GM12872 (cell line): ENCODE measurements at regions not wholly inside any gene's neighbourhood (a gene's known extent, or its start where the extent isn't known, plus 50 kb on each side); places are given as distances from the start of the nearest gene placed in this dataset.

Source experiments
- TF ChIP-seq, protein P1 (sequence below): IDR thresholded peaks from 3 replicates; pipeline ENCODE4 v1.5.1; 2011; ENCODE audit warnings: low read depth, mild to moderate bottlenecking, low read length, moderate library complexity; ENCODE audit not compliant: insufficient read depth

DNA sequence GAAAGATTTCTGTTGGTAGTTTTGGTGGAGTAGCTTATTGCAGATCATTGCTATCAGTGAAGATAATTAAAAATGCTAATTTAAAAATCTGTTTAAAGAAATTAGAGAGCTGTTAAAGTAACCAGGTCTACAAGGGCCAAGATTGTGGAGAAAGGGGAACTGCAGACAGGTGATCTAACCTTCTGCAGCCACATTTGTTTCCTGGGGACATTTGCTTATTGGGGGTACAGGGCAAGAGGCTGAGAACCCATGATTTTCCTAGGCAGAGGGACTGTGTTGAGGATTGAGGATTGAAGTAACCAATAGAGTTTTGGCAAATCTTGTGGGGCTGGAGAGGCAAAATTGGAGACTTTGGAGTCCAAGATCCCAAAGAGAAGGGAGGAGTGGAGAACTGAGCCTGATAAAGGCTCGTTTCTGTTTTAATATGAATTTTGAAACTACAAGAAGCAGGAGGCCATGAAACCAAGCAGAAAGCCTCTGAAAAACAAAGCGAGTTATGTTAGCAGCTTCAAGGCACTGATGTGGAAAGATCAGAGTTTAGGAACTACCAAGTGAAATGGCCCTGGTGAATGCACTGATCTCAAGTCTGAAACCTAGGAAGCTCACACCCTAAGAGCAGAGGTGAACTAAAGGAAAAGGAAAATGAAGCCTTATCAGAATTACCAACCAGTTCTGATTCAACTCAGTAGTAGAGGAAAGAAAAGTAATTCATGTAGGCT lies 219.8 kb upstream of the C9orf72 start:
- TF ChIP-seq, protein P1, sequence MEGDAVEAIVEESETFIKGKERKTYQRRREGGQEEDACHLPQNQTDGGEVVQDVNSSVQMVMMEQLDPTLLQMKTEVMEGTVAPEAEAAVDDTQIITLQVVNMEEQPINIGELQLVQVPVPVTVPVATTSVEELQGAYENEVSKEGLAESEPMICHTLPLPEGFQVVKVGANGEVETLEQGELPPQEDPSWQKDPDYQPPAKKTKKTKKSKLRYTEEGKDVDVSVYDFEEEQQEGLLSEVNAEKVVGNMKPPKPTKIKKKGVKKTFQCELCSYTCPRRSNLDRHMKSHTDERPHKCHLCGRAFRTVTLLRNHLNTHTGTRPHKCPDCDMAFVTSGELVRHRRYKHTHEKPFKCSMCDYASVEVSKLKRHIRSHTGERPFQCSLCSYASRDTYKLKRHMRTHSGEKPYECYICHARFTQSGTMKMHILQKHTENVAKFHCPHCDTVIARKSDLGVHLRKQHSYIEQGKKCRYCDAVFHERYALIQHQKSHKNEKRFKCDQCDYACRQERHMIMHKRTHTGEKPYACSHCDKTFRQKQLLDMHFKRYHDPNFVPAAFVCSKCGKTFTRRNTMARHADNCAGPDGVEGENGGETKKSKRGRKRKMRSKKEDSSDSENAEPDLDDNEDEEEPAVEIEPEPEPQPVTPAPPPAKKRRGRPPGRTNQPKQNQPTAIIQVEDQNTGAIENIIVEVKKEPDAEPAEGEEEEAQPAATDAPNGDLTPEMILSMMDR: no peak

DNA sequence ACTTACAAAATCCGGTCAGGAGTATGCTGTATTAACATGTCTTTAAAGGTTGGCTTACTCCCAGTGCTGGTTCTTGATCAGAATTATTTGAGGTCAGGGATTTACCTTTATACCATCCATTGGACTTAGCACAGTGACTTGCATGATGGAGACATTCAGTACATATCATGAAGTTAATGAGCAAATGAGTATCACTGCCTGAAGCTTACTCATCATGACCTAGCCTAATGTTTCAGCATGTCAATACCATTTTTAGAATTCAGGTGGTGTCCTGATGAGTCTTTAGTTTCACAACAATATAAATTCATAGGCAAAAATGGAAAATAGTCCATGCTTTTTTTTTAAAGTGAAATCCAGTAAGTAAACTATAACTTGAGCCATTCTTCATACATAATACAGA lies 226.0 kb upstream of the C9orf72 start:
- TF ChIP-seq, protein P1: no peak

GRCh38 chr9:27800159-27800558 lies 226.9 kb upstream of the C9orf72 start:
- TF ChIP-seq, protein P1: no peak

DNA sequence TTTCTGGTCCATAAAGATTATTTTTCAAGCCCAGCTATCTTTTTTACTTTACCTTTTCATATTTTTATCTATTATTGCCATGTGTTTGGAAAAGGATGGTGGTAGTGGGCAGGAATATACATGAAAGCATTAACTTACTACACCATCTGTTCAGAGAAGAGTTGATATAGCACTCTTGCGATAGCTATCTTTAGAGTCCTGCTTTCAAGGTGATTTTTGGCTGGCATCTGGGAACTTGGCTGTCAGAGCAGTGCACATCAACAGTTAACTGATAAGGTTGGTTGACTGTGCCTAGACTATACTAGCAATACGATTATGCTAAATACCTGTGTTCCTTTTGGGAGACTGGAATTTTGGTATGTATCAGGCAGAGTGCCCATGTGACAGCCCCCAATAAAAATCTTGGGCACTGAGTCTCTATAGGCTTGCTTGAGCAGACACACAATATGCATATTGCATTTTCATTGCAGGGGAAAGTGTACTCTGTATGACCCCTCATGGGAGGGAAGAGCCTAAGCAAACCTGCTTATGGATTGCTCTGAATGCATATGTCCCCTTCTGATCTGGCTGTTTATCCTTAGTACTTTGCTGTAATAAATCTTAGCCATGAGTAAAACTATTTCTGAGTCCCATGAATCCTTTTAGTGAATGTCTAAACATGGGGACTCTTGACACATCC lies 227.6 kb upstream of the C9orf72 start:
- TF ChIP-seq, protein P1: no peak

- TF ChIP-seq, protein P1: no peak
These were observed 228.3 kb upstream of the C9orf72 start for GRCh38 chr9:27801545-27801944.

GRCh38 chr9:27802418-27802817 lies 229.1 kb upstream of the C9orf72 start:
- TF ChIP-seq, protein P1: no peak

- TF ChIP-seq, protein P1: no peak
These were observed 235.6 kb upstream of the C9orf72 start for GRCh38 chr9:27808864-27809263.
